Testis (tissue), 2 donors: ENCODE measurements at regions not wholly inside any gene's neighbourhood (a gene's known extent, or its start where the extent isn't known, plus 50 kb on each side); places are given as distances from the start of the nearest gene placed in this dataset.

ENCODE experiments used
- DNase-seq: peaks from one replicate; pipeline ENCODE4 v3.0.0-alpha.2; 2019
- H3K27ac ChIP-seq, 2 donors: fragments of 200-600 bp; sonication (generic); one replicate each; pipeline ENCODE4 v1.5.1; 2019
- H3K27me3 ChIP-seq: fragments of 200-600 bp; sonication (generic); one replicate; pipeline ENCODE4 v1.5.1; 2019
- H3K36me3 ChIP-seq: fragments of 200-600 bp; sonication (generic); one replicate; pipeline ENCODE4 v1.5.1; 2017; ENCODE audit warnings: low read depth; ENCODE audit errors: missing control alignments
- H3K4me1 ChIP-seq: fragments of 200-600 bp; sonication (generic); one replicate; pipeline ENCODE4 v1.5.1; 2019
- H3K4me3 ChIP-seq, 2 donors: fragments of 200-600 bp; sonication (generic); one replicate each; pipeline ENCODE4 v1.5.1; 2017 to 2019
- H3K9me3 ChIP-seq: fragments of 200-600 bp; sonication (generic); one replicate; pipeline ENCODE4 v1.5.1; 2017
- CTCF ChIP-seq, 3 experiments: fragments of 450-650 bp in 2 of 3; fragments of 200-600 bp in 1 of 3; sonication (generic) in 1 of 3; IDR thresholded peaks; one replicate each; pipeline ENCODE4 v1.5.1; 2016 to 2019; ENCODE audit warnings: antibody characterized with exemption in 3 of 3, mild to moderate bottlenecking in 2 of 3, moderate library complexity in 1 of 3
- POLR2A ChIP-seq: fragments of 450-650 bp; IDR thresholded peaks from one replicate; pipeline ENCODE4 v1.6.1; 2017; ENCODE audit warnings: antibody characterized with exemption, mild to moderate bottlenecking, moderate library complexity
- WGBS, 2 donors: methylation state at CpG; one replicate each; pipeline ENCODE4 v1.1.5; 2018; 5-methylcytosine and 5-hydroxymethylcytosine counted together
- intact Hi-C: fragments of 100-400 bp; cut with DNase I; formaldehyde crosslinking; loops from one replicate; pipeline ENCODE4 v1.15.1; 2023; ENCODE audit warnings: low total_unique reads

- WGBS, 2 donors = 50 to 58% methylated on average over 3 of the region's 3 CpGs
These were observed 100.0 kb upstream of the MED13 start for GRCh38 chr17:62164747-62165722.

GRCh38 chr17:62163847-62164246 is 98.8 kb upstream of the MED13 start:
- H3K27me3 ChIP-seq = no peaks in the 10 kb centered on the region
- WGBS, 2 donors = 82 to 90% methylated on average over 3 of the region's 3 CpGs
- intact Hi-C loops = no loop called here
- H3K36me3 ChIP-seq = no peaks in the 10 kb centered on the region
- H3K4me3 ChIP-seq = no peak overlapping the region
- H3K27ac ChIP-seq = no peak overlapping the region
- no peaks in the 10 kb centered on the region for H3K9me3 ChIP-seq
- TF ChIP-seq POLR2A (no peak), CTCF (IDR thresholded peaks at IDR 0.05) (no peak)
- H3K4me1 ChIP-seq = no peaks in the 10 kb centered on the region
- no peak for DNase-seq

More at GRCh38 chr17:62164747-62165722, 100.0 kb upstream of the MED13 start:
- Histone ChIP-seq H3K9me3 (no peaks in the 10 kb centered on the region), H3K4me3 (no peak overlapping the region), H3K27ac (no peak overlapping the region), H3K36me3 (no peaks in the 10 kb centered on the region), H3K27me3 (no peaks in the 10 kb centered on the region), H3K4me1 (no peaks in the 10 kb centered on the region)
- DNase-seq = no peak
- intact Hi-C loops = no loop called here
- TF ChIP-seq CTCF (IDR thresholded peaks at IDR 0.05) (no peak), POLR2A (no peak)

- Histone ChIP-seq H3K36me3 (no peaks in the 10 kb centered on the region), H3K27ac (no peak overlapping the region), H3K4me3 (no peak overlapping the region), H3K4me1 (no peaks in the 10 kb centered on the region), H3K27me3 (no peaks in the 10 kb centered on the region), H3K9me3 (no peaks in the 10 kb centered on the region)
- TF ChIP-seq POLR2A (no peak), CTCF (IDR thresholded peaks at IDR 0.05) (no peak)
- WGBS, 2 donors = 78 to 81% methylated on average over 3 of the region's 3 CpGs
- DNase-seq = no peak
- intact Hi-C loops = no loop called here
These were observed 97.8 kb upstream of the MED13 start for GRCh38 chr17:62162898-62163297.

GRCh38 chr17:62161405-62162148 is 96.5 kb upstream of the MED13 start:
- intact Hi-C loops = no loop called here
- Histone ChIP-seq H3K4me3 (no peak overlapping the region), H3K9me3 (no peaks in the 10 kb centered on the region), H3K27me3 (no peaks in the 10 kb centered on the region), H3K36me3 (no peaks in the 10 kb centered on the region), H3K27ac (no peak overlapping the region), H3K4me1 (no peaks in the 10 kb centered on the region)
- TF ChIP-seq POLR2A = no peak
- TF ChIP-seq CTCF (IDR thresholded peaks at IDR 0.05) = no peak
- DNase-seq = no peak
- 81 to 82% methylated on average over 6 of the region's 6 CpGs for WGBS, 2 donors
